HG03354 (cell line): ENCODE measurements at regions not wholly inside any gene's neighbourhood (a gene's known extent, or its start where the extent isn't known, plus 50 kb on each side); places are given as distances from the start of the nearest gene placed in this dataset.

ENCODE experiments used
- ATAC-seq: cut with Tn5 transposase; IDR thresholded peaks from one replicate; pipeline ENCODE4 v1.9.1; 2021; ENCODE audit warnings: mild to moderate bottlenecking; ENCODE audit not compliant: unreplicated experiment, poor library complexity, severe bottlenecking

DNA sequence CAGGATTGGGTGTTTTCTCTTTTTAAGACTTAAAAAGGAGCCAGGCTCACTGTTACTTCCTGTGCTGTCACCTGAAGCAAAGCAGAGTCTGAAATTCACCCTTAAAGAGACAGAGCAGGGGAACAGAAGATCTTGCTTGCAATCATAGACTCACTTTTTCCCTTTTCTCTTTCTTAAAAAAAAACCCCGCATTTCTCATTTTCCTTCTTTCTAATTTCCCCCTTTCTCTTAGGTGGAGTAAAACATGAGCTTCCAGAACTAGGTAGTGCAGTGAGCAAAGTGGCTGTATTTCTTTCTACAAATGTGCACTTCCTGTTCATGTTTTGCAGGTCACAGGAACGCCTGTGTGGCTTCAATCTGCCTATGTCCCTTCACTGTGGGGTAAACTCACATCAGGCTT, 381.2 kb downstream of the LPIN1 start:
- peak; percentile 61 for ATAC-seq

DNA sequence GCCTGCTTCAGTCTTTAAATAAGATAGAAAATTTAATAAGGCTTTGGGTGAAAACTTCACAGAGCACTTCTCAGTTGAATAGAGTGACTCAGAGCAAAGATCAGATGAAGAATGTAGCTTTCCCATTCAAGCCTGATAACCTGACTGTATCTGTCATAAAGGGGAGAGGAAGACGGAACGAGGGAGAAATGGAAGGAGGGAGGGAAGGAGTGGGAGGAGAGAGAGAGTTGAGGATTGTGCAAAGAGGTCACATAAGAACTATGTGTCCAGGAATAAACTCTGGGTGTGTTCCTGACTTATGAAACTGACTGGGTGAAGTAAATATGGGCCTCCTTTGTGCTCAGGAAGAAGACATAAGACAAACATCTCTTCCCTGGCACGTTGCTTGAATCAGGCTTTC, 385.5 kb downstream of the LPIN1 start:
- no peak for ATAC-seq

DNA sequence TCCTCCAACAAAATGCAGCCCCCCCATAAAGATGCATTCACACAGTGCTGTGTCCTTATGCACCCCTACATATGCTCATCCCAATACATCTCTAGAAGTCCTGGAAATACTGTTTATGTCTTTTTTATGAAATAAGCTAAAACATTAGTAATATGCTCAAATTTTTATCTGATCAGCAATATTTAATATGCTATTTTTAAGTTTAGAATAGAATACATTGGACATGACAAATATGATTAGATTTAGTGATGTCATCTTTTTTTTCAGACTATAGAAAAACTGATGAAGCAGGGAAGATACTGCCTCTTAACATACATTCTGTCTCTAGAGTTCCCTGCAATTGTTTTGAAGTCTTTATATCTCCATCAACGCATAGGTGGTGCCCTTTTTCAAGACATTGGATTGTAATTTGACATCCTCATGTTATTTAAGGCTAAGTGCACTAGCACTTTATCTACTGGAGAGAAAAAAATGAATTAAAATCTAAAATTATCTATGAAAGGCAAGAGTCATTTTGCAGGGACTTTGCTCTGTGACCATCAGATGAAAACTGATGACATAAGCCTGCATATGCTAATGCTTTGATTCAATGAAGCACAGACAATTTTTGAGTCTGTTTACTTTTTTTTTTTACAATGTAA, 395.3 kb downstream of the LPIN1 start:
- ATAC-seq = no peak

DNA sequence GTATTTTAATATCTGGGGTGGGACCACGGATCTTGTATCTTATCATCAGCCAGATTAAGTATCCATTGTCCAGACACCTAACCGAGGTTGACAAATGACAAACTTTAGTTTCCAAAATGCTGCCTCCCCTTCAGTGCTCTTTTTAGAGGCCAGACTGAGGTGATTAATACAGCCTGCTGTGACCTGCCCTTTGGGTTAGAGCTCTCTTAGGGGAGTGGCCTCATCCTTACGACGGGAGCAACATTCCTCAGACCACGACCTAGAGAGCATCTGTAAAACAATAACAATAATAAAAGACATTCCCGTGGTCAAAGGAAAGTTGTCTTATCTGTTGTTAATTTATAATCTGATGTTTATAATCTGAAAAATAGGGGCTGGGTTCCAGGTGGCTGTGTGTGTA, 405.3 kb downstream of the LPIN1 start:
- ATAC-seq = no peak

DNA sequence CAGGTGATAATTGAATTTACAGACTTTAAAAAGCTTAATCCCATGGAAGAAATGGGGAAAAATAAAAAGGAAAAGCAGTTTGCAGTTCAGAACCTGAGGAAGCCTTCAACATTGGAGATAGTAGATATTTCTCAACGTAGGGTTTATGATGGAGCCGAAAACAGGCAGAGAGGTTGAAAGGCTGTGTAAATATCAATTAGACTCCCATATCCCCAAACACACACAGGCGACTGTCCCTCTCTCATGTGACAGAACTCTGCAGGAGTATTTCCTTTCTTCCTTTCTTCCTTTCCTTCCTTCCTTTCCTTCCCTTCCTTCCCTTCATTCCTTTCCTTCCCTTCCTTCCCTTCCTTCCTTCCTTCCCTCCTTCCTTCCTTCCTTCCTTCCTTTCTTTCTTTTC, 406.5 kb downstream of the LPIN1 start:
- no peak for ATAC-seq

DNA sequence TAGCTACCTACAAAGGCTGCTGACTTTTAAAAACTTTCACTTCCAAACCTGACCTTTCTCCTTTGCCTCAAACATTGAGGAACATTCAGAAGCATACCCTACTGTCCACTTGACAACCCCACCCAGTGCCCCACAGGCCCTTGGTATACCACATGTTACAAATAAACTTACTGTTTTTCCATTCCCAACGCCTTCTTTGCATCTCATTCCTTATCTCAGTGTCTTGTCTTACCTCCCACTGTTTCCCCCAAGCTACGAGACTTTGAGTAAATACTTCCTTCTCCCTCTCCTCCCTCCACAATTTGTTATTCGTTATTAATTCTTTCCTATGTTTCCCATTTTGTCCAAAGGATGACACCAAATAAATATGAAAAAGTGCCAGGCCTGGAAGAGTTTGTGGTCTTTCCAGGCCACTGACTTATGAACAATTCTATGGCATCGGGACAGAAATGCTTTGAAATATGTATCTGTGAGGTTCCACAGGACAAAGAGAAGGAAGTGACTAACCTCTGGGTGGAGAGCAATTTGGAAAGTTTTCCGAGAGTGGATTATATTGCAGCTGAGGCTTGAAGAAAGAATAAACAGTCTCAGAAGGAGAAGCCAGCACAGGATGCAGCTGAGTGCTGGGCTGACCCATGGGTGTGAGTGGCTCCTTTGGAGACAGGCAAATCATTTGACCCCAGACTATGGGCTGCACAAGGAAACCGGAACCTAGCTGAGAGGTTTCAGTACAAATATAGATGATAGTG, 409.0 kb downstream of the LPIN1 start:
- ATAC-seq = no peak

DNA sequence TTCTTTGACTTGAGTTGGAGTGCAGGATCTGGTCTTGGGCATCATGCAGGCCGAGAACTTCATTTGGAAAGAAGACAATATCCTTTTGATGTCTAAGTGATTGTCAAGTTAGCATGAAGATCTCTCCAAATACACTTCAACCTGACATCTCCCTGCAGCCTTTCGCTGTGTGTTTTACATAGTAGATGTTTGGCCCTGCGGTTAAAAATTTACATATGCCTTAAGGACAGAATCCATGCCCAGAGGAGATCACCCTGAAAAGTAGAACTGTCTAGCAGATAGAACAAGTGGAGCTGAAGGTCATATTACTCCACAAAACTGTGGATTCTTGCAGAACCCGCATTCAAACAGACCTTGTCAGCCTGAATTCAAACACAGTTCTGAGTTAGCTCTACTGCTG, 409.9 kb downstream of the LPIN1 start:
- no peak for ATAC-seq

DNA sequence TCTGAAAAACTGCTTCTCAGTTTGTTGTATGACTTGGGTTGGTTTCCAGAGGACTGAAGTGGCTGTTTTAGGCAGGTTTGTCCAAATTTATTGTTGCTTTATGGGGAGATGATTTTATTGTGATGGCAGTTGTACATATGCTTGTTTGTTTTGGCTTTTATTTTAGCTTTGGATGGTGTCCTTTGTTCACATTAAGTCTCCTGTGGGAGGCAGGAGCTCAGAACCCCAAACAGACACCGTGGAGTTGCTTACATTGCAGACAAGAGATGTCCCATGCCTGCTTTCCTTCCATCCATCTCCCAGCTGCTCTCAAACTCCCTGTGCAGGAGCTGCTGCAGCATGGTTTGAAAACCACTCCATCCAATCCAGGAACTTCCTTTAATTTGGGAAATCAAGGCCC, 414.7 kb downstream of the LPIN1 start:
- no peak for ATAC-seq

DNA sequence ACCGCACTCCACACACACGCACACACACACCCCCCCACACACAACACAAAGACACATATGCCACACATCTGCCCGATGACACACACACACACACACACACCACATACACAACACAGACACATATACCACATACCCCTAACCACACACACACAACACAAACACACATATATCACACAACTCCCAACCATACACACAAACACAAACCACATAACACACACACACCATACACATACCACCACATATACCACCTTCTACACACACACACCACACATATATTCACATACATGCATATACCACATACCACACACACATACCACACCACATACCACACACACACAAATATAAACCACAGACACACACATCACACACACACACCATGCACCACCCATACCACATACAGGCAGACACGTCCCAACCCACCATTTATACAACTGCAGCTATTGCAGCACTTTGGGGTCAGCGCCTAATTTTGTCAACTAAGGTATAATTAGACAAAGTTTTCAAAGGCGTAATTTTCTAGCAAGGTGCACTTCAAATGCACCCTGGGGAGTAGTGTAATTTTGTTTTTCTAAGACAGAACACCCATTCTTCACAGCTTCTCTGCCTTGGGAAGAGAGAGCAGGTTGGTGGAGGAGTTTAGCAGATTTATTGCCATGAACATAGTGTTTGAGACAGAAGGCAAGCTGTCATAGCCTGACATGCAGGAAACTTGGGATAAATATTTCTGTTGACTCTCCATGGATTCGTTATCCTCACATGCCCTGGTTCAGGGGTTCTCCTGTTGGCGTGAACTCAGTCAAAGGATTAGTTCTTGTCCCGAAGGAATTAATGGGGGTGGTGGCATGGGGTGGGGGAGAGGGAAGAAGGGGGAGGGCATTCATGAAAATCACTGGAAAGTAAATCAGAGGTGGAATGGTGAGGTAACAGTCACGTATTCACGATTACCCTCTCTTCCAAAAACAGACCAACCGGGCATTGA, 416.1 kb downstream of the LPIN1 start:
- ATAC-seq = no peak

DNA sequence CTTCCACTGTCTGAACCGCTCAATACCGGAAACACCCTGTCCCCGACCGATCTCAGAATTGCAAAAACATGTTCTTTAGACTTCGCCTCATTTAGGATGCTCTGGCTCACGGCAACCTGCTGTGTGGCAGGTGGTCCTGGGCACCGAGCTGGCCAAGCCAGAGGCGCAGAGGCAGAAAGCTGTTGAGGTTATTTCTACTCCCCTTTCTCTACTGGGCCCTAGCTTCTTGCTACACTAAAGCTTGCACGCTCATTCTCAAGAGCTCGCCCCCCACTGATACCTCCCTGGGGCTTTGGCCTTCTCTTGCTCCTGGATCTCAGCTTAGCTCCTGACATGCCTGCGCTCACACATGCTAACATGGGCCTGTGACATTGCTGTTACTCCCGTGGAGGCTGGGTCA, 417.4 kb downstream of the LPIN1 start:
- ATAC-seq = no peak

DNA sequence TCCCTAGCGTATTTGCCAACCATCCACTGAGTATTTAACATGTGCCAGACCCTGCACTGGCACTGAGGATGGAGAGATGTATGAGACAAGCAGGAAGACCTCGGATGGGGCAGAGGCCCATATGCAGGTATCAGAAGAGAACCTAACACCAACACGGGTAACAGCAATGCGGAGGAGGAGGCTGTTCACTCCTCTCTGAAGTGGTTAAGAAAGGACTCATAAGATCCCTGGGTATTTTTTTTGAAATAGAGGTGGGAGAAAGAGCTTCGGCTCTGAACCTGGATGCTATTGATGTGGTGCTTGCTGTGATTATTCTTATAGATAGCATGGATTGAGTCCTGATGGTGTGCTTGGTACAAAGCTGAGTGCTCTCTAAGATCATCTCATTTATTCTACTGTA, 418.3 kb downstream of the LPIN1 start:
- no peak for ATAC-seq

DNA sequence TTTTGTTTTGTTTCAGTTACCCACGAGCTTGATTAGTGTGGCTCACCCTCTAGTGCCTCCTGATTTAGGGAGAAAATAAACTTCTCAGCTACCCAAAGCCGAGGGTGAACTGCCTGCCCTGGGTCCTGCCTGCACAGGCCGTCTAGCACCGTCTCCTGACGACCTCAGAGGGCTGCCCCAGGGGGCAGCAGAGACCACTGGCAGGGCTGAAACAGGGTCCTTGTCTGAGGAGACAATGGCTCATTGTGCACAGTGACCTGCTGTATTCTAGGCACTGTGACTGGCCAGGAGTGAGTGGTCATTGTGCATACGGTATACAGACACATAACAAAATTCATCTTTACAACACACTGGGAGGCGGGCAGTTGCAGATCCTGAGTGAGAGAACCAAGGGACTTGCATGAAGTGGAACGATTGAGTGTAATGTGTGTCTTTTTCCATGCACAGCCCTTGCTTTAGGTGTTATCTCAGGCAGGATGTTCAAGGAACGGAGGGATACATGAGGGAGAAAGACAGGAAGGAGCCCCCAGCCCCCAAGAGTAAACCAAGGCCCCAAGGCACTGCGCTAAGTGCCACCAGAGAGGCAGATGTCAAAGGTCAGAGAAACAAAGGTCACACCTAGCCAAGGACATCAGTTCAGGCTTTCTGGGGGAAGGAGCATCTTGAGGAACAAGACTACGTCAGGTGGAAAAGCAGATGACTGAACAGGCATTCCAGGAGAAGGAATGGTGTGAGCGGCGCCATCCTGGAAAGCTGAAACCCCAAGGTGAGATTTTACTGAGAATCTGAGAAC, 421.3 kb downstream of the LPIN1 start:
- ATAC-seq = no peak

DNA sequence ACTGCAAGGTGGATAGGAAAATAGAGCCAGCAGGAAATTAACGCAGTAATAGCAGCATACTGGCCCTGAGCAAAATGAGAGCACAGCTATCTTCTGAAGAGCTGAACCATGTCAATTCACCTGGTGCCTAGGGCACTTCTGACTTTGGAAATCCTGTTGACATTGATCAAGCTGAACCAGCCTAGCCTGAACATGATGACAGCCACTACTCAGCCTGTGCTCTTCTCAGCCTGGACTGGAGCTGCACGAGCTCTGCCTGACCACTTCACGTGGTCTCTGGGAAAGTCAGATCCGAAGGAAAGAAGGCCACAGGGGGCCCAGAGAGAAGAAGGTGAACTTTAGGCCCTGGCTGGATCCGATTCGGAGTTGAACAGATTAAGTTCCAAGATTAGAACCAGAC, 421.9 kb downstream of the LPIN1 start:
- no peak for ATAC-seq

DNA sequence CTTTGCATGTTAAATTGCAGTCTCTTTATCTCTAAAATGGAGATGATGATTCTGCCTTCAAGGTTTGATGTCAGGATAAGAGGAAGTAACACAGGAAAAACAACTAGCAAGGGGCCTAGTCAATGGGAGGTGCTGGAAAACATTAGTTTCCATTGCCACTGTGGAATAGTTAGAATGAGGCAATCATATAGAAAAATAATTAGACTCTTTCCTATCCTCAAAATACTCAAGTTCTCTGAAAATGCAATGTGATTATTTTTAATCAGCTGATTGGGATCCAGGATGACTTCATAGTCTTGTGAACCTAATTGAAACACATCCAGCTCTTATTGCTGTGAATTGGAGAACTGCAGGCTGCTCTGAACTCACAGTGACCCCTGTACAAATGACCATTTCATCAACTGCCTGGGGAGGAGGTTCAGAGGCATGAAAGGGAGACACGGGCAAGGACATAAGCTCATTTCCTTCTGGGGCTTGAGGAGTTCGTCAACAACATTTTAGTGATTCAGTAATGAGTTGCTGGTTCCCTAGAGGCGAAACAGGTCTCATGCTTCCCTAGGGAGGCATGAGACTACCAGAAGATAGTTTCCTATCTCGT, 422.5 kb downstream of the LPIN1 start:
- peak; percentile 69 for ATAC-seq

DNA sequence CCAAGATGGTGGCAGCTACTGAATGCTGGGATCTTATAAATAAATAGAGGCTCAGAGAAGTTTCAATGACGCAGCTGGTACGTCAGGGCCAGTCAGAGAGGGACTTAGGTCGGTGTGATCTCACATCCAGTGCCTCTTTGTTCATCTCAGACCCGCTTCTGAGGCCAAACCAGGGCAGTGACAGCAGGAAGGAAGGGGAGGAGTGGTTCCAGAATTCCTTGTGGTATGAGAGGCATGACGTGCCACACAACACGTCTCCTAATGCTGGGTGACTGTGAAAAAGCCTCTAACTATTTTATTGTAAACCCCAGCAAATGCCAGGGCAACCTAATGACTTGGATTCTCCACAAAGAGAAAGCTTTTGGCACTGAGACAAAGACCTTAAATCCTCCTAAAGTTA, 423.3 kb downstream of the LPIN1 start:
- ATAC-seq = no peak

DNA sequence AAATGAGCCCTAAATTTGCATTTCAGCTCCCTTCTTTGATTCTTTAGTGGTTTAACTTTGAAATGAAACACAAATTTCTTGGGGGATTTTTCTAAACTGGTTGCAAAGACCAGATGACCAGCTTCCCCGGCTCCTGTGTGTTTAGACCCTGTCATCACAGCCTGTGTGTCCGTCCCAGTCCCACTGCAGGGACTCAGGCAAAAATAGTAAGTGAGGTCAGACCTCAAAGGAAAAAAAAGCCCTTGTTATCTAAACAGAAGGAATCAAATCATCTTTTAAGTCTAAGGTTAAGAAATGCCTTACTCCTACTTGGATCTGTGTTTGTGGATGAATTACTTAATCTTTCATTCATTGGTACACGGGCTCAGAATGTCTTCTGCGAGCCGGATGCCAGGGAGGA, 423.7 kb downstream of the LPIN1 start:
- ATAC-seq = no peak

DNA sequence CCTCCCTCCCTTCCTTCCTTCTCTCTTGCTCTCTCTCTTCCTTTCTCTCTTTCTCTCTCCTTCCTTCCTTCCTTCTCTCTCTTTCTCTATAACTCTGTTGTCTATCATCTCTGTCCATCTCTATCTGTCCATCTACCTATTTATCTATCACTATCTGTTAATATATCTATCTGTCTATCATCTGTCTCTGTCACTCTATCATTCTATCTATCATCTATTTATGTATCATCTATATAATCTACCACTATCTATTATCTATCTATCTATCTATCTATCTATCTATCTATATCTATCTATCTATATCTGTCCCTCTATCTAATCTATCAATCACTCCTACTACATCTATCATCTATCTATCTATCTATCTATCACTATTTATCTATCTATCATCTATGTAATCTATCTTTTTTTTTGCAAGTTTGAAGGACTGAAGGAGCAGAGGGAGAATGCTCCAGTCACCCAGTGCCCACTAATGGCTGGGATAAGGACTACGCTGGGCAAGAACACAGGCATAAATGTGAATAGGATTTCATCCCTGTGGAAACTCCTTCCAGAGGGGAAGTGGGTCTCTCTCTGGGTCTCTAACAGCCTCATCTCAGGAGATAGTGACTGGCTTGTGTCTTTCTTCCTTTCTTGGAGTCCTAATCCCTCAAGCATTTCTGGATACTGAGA, 427.0 kb downstream of the LPIN1 start:
- no peak for ATAC-seq

DNA sequence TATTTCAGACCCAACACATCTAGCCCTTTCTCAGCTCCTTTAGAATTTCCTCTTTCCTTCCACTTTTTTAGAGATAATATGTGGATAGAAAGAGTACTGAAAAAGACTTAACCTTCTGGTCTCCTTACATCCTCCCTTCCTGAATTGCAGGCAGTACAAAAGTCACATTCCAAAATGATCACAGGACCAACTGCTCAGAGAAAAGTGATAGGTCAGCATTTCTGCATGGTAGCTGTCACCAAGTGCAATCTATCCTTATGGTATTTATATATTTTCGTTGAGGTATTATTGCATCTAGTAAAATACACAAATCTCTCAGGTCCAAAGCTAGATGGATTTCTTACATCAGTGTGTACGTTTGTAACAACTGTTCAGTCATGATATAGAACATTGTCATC, 427.5 kb downstream of the LPIN1 start:
- no peak for ATAC-seq

DNA sequence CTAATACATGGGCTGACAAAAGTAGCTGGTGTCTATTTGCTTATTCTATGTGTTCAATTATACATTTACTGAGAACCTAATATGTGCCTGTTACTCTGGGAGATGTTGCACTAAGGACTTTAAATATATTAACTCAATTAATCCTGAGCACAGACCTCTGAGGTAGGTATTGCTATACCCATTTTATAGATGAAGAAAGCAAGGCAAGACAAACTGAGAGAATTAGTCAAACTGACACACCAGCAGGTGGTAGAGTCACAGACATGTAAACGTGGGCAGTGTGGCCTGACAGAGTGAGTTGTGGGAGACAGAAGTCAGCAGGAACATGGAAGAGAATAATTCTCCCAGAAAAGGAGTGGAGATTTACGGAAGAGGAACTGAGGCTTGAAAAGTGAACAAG, 428.9 kb downstream of the LPIN1 start:
- ATAC-seq = no peak
